ENCODE measurements at regions not wholly inside any gene's neighbourhood (a gene's known extent, or its start where the extent isn't known, plus 50 kb on each side); places are given as distances from the start of the nearest gene placed in this dataset.

- no peak overlapping the region for H3K9ac ChIP-seq (replicated peaks in 1 of 4; ENCODE audit: extremely low read depth in 1 of 4, low read depth in 3 of 4, low read length in 3 of 4)
- H4K5ac ChIP-seq (ENCODE audit: insufficient read length, low read depth, low read length), result no peak overlapping the region
- H3K9me3 ChIP-seq (ENCODE audit: insufficient read depth in 2 of 2, low read depth in 1 of 2, low read length in 1 of 2), result peaks cover 0 to 5% of the 10 kb centered on the region in 2 experiments; a peak in 1 of 4 replicates
- ChIA-PET POLR2A (ENCODE audit: partially characterized antibody) (no interaction called here), CTCF (ENCODE audit: partially characterized antibody) (no interaction called here)
- H4K20me1 ChIP-seq (replicated peaks in 1 of 2; ENCODE audit: control insufficient read depth in 1 of 2, insufficient read depth in 2 of 2, low read length in 2 of 2), result no peaks in the 10 kb centered on the region
- H3K27me3 ChIP-seq (replicated peaks in 1 of 4; ENCODE audit: control insufficient read depth in 3 of 4, extremely low read depth in 1 of 4, insufficient read depth in 3 of 4, low read length in 3 of 4), result no peaks in the 10 kb centered on the region
- H3K14ac ChIP-seq (ENCODE audit: insufficient read length), result no peak overlapping the region
- H4K91ac ChIP-seq (replicated peaks; ENCODE audit: insufficient read length, low read length), result no peak overlapping the region
- H2AFZ ChIP-seq (ENCODE audit: low read length), result no peak overlapping the region
- H3K4me2 ChIP-seq (ENCODE audit: insufficient read depth in 1 of 2, low read depth in 2 of 2, low read length in 2 of 2), result no peak overlapping the region
- no peak overlapping the region for H2BK20ac ChIP-seq (ENCODE audit: low read length)
- H3K4ac ChIP-seq (replicated peaks; ENCODE audit: insufficient read length, low read depth, low read length), result no peak overlapping the region
- H3K79me2 ChIP-seq (ENCODE audit: control insufficient read depth in 1 of 2, insufficient read depth in 2 of 2, low read length in 2 of 2), result no peaks in the 10 kb centered on the region
- H2BK12ac ChIP-seq (ENCODE audit: low read depth, low read length), result no peak overlapping the region
- no peak overlapping the region for H3K18ac ChIP-seq (ENCODE audit: extremely low read depth, low read length)
- H2AK5ac ChIP-seq (ENCODE audit: low read depth, low read length), result no peak overlapping the region
- no peak for DNase-seq (ENCODE audit: low read depth in 1 of 2, low spot score in 2 of 2)
- no peak overlapping the region for H3K23ac ChIP-seq (ENCODE audit: insufficient read length)
- H3K36me3 ChIP-seq (ENCODE audit: control insufficient read depth in 2 of 4, insufficient read depth in 4 of 4, low read length in 3 of 4), result no peaks in the 10 kb centered on the region; a peak in 1 of 8 replicates
- H4K8ac ChIP-seq (ENCODE audit: extremely low read depth, insufficient read depth, low read length), result no peak overlapping the region
- no peaks in the 10 kb centered on the region for H3K23me2 ChIP-seq (ENCODE audit: low read depth, low read length)
- no peak for FAIRE-seq
- no peak overlapping the region for H3K4me3 ChIP-seq (ENCODE audit: extremely low read depth in 1 of 4, insufficient read depth in 2 of 4, low read depth in 3 of 4, low read length in 4 of 4)
- H3K79me1 ChIP-seq (ENCODE audit: low read depth, low read length), result no peaks in the 10 kb centered on the region
- H2BK120ac ChIP-seq (replicated peaks; ENCODE audit: low read depth, low read length), result no peak overlapping the region
- no peak overlapping the region for H3K27ac ChIP-seq (ENCODE audit: low read depth, low read length)
- no peak overlapping the region for H3K56ac ChIP-seq (replicated peaks; ENCODE audit: insufficient read length, low read depth, low read length)
- no peak overlapping the region for H2BK5ac ChIP-seq (ENCODE audit: low read depth, low read length)
- WGBS, 2 experiments (ENCODE audit: extremely low coverage in 1 of 2, insufficient coverage in 1 of 2, insufficient read length in 1 of 2, insufficient replicate concordance in 2 of 2, low coverage in 1 of 2, low lambda C conversion rate in 2 of 2, missing lambda C conversion rate in 1 of 2), result 81% methylated on average over 2 of the region's 2 CpGs; no CpG with 5 or more reads in 1 of the 2 experiments
- no peak overlapping the region for H2BK15ac ChIP-seq (ENCODE audit: low read length)
- H3K4me1 ChIP-seq (replicated peaks in 1 of 4; ENCODE audit: control insufficient read depth in 3 of 4, insufficient read depth in 4 of 4, low read length in 3 of 4), result no peaks in the 10 kb centered on the region
- TF ChIP-seq HDAC2 (IDR thresholded peaks at IDR 0.05; ENCODE audit: borderline replicate concordance in 1 of 2, low read depth in 2 of 2, low read length in 2 of 2), result no peak
These were observed 535.2 kb downstream of the ARAP2 start for GRCh38 chr4:35709080-35709479.
